ENCODE measurements at regions not wholly inside any gene's neighbourhood (a gene's known extent, or its start where the extent isn't known, plus 50 kb on each side); places are given as distances from the start of the nearest gene placed in this dataset.

DNA sequence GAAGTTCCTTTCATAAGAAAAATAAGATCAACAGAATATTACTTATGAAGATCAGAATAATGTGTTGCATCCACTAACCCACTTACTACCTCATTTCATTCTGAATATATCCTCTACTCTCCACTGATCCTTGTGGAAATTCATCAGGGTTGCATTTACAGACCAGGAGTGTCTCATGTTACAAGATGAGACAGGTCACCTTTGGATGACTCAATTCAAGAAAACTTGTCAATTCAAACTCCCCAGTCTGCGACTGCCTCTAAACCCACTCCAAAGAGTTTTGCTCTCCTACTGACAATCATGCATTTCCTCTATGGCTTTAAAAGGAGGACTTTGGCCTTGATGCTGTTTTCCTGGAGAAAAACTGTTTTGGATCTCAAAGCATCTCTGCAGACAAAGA is 68.4 kb downstream of the ID4 start:
- no peaks in the 10 kb centered on the region for H3K36me3 ChIP-seq
- H3K27me3 ChIP-seq = no peaks in the 10 kb centered on the region
- TF ChIP-seq POLR2AphosphoS5 (IDR thresholded peaks at IDR 0.05; ENCODE audit: insufficient read depth in 1 of 2, low read depth in 1 of 2) (no peak), POLR2A (IDR thresholded peaks at IDR 0.05) (no peak)
- TF ChIP-seq, protein P1, sequence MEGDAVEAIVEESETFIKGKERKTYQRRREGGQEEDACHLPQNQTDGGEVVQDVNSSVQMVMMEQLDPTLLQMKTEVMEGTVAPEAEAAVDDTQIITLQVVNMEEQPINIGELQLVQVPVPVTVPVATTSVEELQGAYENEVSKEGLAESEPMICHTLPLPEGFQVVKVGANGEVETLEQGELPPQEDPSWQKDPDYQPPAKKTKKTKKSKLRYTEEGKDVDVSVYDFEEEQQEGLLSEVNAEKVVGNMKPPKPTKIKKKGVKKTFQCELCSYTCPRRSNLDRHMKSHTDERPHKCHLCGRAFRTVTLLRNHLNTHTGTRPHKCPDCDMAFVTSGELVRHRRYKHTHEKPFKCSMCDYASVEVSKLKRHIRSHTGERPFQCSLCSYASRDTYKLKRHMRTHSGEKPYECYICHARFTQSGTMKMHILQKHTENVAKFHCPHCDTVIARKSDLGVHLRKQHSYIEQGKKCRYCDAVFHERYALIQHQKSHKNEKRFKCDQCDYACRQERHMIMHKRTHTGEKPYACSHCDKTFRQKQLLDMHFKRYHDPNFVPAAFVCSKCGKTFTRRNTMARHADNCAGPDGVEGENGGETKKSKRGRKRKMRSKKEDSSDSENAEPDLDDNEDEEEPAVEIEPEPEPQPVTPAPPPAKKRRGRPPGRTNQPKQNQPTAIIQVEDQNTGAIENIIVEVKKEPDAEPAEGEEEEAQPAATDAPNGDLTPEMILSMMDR (IDR thresholded peaks at IDR 0.05) = no peak
- H3K27ac ChIP-seq = no peak overlapping the region
- H3K9me3 ChIP-seq = no peaks in the 10 kb centered on the region
- peaks cover 5% of the 10 kb centered on the region for H3K4me1 ChIP-seq
- intact Hi-C loops (cut with DNase I) = no loop called here
- no peak overlapping the region for H3K4me3 ChIP-seq
- DNase-seq (ENCODE audit: extremely low spot score in 2 of 2) = no peak

GRCh38 chr6:19906171-19906570 is 69.0 kb downstream of the ID4 start:
- Histone ChIP-seq H3K27me3 (no peaks in the 10 kb centered on the region), H3K36me3 (no peaks in the 10 kb centered on the region), H3K4me3 (no peak overlapping the region), H3K9me3 (no peaks in the 10 kb centered on the region), H3K4me1 (peaks cover 5% of the 10 kb centered on the region), H3K27ac (peak overlapping the region; percentile 8)
- DNase-seq (ENCODE audit: extremely low spot score in 2 of 2) = no peak
- intact Hi-C loops (cut with DNase I) = no loop called here
- TF ChIP-seq POLR2A (IDR thresholded peaks at IDR 0.05) (no peak), POLR2AphosphoS5 (IDR thresholded peaks at IDR 0.05; ENCODE audit: insufficient read depth in 1 of 2, low read depth in 1 of 2) (no peak)
- TF ChIP-seq, protein P1 (IDR thresholded peaks at IDR 0.05) = no peak

GRCh38 chr6:19911223-19911622 is 74.1 kb downstream of the ID4 start:
- H3K36me3 ChIP-seq = no peaks in the 10 kb centered on the region
- H3K27ac ChIP-seq = no peak overlapping the region
- H3K27me3 ChIP-seq = no peaks in the 10 kb centered on the region
- intact Hi-C loops (cut with DNase I) = no loop called here
- H3K4me1 ChIP-seq = peaks cover 5% of the 10 kb centered on the region
- TF ChIP-seq POLR2AphosphoS5 (IDR thresholded peaks at IDR 0.05; ENCODE audit: insufficient read depth in 1 of 2, low read depth in 1 of 2) = no peak
- TF ChIP-seq, protein P1 (IDR thresholded peaks at IDR 0.05) = no peak
- DNase-seq (ENCODE audit: extremely low spot score in 2 of 2) = no peak
- no peaks in the 10 kb centered on the region for H3K9me3 ChIP-seq
- H3K4me3 ChIP-seq = no peak overlapping the region

GRCh38 chr6:19918436-19918835 is 81.3 kb downstream of the ID4 start:
- Histone ChIP-seq H3K36me3 (no peaks in the 10 kb centered on the region), H3K27me3 (no peaks in the 10 kb centered on the region), H3K9me3 (no peaks in the 10 kb centered on the region), H3K27ac (no peak overlapping the region), H3K4me1 (no peaks in the 10 kb centered on the region), H3K4me3 (no peak overlapping the region)
- TF ChIP-seq, protein P1 (IDR thresholded peaks at IDR 0.05) = no peak
- intact Hi-C loops (cut with DNase I) = no loop called here
- DNase-seq (ENCODE audit: extremely low spot score in 2 of 2) = no peak

- Histone ChIP-seq H3K4me3 (no peak overlapping the region), H3K4me1 (no peaks in the 10 kb centered on the region), H3K36me3 (no peaks in the 10 kb centered on the region), H3K27ac (no peak overlapping the region), H3K9me3 (no peaks in the 10 kb centered on the region), H3K27me3 (no peaks in the 10 kb centered on the region)
- no peak for DNase-seq (ENCODE audit: extremely low spot score in 2 of 2)
- intact Hi-C loops (cut with DNase I) = no loop called here
- TF ChIP-seq POLR2A (IDR thresholded peaks at IDR 0.05) (no peak), POLR2AphosphoS5 (IDR thresholded peaks at IDR 0.05; ENCODE audit: insufficient read depth in 1 of 2, low read depth in 1 of 2) (no peak)
- TF ChIP-seq, protein P1 (IDR thresholded peaks at IDR 0.05) = no peak
These were observed 84.6 kb downstream of the ID4 start for GRCh38 chr6:19921786-19922185.
